GM12864 (cell line): ENCODE measurements at regions not wholly inside any gene's neighbourhood (a gene's known extent, or its start where the extent isn't known, plus 50 kb on each side); places are given as distances from the start of the nearest gene placed in this dataset.

Experiments used
- DNase-seq: peaks from one replicate; pipeline ENCODE4 v3.0.0-alpha.2; 2011; ENCODE audit warnings: low read depth
- H3K4me3 ChIP-seq: 2 replicates; pipeline ENCODE4 v1.5.1; 2011; ENCODE audit warnings: mild to moderate bottlenecking, low read depth, low read length, control low read depth
- TF ChIP-seq, protein P1 (sequence below): IDR thresholded peaks from 2 replicates; pipeline ENCODE4 v1.5.1; 2011; ENCODE audit warnings: low read depth, mild to moderate bottlenecking, moderate library complexity, low read length, control low read depth, inconsistent platforms; ENCODE audit errors: missing control alignments

DNA sequence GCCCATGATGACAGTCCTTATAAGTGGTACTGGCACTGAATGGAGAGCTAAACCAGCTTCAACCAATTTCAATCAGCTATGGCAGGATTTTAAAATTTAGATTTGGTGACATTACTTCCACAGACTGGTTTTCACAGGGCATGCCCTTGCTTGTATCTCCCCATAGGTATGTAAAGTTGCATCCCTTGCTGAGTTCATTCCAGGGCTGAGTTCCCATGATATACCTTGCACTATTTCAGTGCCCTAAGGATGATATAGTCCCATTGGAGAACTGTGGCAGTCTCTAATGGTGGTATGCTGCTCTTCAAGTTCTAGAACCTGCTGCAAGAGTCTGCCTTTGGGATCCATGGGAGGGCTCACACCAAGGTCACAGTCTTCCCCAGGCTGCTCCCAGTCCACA is 232.7 kb upstream of the MOCS1 start:
- no peak overlapping the region for H3K4me3 ChIP-seq
- TF ChIP-seq, protein P1, sequence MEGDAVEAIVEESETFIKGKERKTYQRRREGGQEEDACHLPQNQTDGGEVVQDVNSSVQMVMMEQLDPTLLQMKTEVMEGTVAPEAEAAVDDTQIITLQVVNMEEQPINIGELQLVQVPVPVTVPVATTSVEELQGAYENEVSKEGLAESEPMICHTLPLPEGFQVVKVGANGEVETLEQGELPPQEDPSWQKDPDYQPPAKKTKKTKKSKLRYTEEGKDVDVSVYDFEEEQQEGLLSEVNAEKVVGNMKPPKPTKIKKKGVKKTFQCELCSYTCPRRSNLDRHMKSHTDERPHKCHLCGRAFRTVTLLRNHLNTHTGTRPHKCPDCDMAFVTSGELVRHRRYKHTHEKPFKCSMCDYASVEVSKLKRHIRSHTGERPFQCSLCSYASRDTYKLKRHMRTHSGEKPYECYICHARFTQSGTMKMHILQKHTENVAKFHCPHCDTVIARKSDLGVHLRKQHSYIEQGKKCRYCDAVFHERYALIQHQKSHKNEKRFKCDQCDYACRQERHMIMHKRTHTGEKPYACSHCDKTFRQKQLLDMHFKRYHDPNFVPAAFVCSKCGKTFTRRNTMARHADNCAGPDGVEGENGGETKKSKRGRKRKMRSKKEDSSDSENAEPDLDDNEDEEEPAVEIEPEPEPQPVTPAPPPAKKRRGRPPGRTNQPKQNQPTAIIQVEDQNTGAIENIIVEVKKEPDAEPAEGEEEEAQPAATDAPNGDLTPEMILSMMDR: no peak
- DNase-seq: no peak

DNA sequence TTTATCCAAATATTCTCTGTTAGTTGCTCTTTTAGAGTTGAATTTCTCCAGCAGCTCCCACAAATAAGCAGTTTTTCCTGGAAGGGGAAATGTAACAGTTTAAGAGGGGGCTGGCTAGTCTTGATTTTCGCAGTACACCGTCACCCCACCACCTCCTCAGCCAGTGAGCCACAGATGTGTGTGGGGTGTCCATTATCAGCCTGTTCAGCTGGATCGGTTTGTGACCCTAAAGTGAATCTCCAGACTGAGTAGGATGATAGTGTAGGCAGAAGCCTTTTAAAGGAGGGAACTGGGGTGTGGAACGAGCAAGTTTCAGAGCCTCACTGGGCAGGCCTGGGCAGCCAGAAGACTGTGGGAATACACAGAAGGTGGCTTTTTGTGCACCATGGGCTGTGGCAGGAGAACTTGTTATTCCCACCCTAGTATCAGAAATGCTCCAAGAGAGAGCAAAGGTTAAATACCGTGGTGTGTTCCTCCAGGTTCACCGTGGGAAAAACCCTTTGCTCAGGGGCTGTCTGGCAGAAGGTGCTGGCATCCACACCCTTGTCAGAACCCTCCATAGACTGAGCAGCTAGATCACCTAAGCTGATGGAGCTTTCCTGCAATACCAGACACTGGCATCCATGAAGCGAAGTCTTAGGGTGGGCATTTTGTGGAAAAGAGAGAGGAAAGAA is 230.9 kb upstream of the MOCS1 start:
- TF ChIP-seq, protein P1: no peak
- H3K4me3 ChIP-seq: no peak overlapping the region
- DNase-seq: no peak

DNA sequence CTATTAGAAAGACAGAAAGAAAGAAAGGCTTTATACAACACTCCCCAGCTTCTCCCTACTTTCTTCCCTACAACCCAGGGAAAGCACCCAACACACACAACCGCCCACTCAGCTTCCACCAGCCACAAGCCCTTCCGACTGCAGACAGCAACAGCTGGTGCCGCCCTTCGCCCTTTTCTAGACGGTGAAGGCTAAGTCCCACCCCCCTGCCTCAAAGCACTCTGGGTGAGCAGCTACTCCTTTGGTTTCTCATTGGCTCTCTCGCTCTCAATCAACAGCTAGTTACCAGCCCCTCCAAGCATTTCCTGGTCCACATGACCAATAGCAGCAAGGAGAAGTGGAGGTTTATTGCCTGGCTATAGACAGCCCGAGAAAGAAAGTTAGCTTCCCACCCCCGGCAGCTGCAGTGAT is 230.1 kb upstream of the MOCS1 start:
- no peak overlapping the region for H3K4me3 ChIP-seq
- DNase-seq: no peak
- TF ChIP-seq, protein P1: no peak

DNA sequence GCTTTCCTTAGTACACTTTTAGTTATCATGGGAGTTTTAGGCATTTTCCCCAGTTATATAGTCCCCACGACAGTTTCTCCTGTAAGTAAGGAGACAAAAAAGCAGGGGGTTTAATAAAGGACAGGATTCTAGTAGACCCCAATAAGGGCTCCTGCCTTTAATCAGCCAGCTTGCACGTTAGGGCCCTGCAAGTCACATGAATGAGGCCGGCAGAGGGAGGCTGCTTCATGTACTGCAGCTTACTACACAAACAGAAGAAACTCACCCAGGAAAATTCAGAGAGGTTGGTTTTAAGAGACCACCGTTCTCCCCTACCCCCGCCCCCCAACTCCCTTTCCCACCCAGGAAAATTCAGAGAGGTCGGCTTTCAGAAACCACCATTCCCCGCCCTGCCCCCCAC is 229.7 kb upstream of the MOCS1 start:
- TF ChIP-seq, protein P1: no peak
- DNase-seq: no peak
- no peak overlapping the region for H3K4me3 ChIP-seq

DNA sequence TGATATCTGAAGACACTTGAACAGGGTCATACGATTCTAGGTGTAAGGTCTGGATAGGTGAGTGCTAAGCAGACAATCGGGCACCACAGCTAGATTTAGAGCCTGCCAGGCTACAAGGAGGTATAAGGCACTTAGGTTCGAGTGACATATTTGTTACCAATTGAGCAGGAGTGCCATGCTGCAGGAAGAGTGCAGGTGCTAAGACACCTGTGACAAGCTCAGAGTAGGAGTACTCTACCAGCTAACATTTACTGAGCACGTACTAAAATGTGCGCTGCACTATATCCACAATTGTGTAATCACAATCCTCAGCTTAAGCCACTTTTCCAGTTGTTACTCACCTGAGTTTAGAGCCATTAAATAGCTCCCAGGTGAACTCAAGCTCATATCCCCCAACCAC is 227.8 kb upstream of the MOCS1 start:
- no peak overlapping the region for H3K4me3 ChIP-seq
- TF ChIP-seq, protein P1: no peak
- no peak for DNase-seq

DNA sequence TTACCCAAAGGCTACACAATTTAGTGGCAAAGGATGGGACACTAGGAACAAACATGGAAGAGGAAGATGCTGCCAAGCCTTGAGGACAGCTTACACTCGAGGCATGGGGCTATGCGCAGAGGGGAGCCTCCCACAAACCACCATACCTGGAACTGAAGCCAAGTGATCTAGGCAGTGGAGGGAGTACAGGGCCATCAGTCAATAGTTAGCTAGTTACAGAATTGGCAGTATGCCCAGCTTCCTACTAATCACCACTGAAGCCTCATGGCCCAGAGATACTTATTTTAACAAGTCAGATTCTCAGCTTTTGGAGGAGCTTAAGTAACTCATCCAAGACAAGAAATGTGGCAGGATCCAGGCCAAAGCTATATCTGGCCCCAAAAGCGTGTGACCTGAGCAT is 226.6 kb upstream of the MOCS1 start:
- TF ChIP-seq, protein P1: no peak
- no peak for DNase-seq

DNA sequence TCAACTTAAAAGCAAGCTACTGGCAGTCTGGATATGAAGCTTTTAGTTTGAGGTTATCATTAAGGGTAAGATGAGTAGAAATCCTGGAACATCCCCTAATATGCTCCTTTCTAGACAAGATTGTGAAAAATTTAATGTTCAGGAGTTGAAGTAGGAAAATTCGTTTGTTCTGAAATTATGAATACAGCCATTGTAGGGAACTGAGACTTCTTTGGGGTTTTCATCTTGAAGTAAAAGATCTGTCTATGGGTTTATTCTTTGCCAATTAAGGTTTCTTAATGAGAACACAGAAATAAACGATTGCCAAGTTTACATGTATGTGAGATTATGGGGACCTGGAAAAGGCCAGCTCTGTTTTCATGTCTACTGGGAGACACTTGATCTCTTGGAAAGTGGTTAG is 225.6 kb upstream of the MOCS1 start:
- no peak for DNase-seq
- TF ChIP-seq, protein P1: no peak
- H3K4me3 ChIP-seq: no peak overlapping the region

More for the DNA sequence above, 226.6 kb upstream of the MOCS1 start:
- H3K4me3 ChIP-seq: no peak overlapping the region
